Neural crest cell (in vitro differentiated cells): ENCODE measurements at regions not wholly inside any gene's neighbourhood (a gene's known extent, or its start where the extent isn't known, plus 50 kb on each side); places are given as distances from the start of the nearest gene placed in this dataset.

Experiments
- DNase-seq: peaks from one replicate; pipeline ENCODE4 v3.0.0; 2021; ENCODE audit warnings: low read depth, mixed read lengths, low spot score
- H3K27ac Mint-ChIP-seq: one replicate; pipeline ENCODE4 v1.8.0; 2021; ENCODE audit warnings: mild to moderate bottlenecking, mixed read lengths; ENCODE audit not compliant: unreplicated experiment
- H3K27me3 Mint-ChIP-seq: 2 replicates; pipeline ENCODE4 v1.8.0; 2021; ENCODE audit warnings: low read depth, mild to moderate bottlenecking, mixed read lengths
- H3K36me3 Mint-ChIP-seq: 2 replicates; pipeline ENCODE4 v1.8.0; 2021; ENCODE audit warnings: low read depth, mild to moderate bottlenecking, mixed read lengths
- H3K4me1 Mint-ChIP-seq: 2 replicates; pipeline ENCODE4 v1.8.0; 2021; ENCODE audit warnings: mixed read lengths
- H3K4me3 Mint-ChIP-seq: one replicate; pipeline ENCODE4 v1.8.0; 2021; ENCODE audit warnings: mild to moderate bottlenecking, mixed read lengths
- H3K9me3 Mint-ChIP-seq: 2 replicates; pipeline ENCODE4 v1.8.0; 2021; ENCODE audit warnings: mixed read lengths
- CTCF ChIP-seq: fragments of 200-600 bp; sonication (generic); conservative IDR thresholded peaks from 2 replicates; pipeline ENCODE4 v1.5.0; 2021; ENCODE audit warnings: antibody characterized with exemption, mild to moderate bottlenecking

GRCh38 chr18:27355308-27355707, 170.2 kb upstream of the CHST9 start:
- TF ChIP-seq CTCF: no peak
- no peaks in the 10 kb centered on the region for H3K36me3 Mint-ChIP-seq
- H3K27ac Mint-ChIP-seq: no peak overlapping the region
- no peaks in the 10 kb centered on the region for H3K9me3 Mint-ChIP-seq
- H3K4me1 Mint-ChIP-seq: no peaks in the 10 kb centered on the region
- no peaks in the 10 kb centered on the region for H3K27me3 Mint-ChIP-seq
- H3K4me3 Mint-ChIP-seq: no peak overlapping the region
- no peak for DNase-seq

- no peaks in the 10 kb centered on the region for H3K4me1 Mint-ChIP-seq
- H3K4me3 Mint-ChIP-seq: no peak overlapping the region
- no peak for TF ChIP-seq CTCF
- H3K27me3 Mint-ChIP-seq: no peaks in the 10 kb centered on the region
- DNase-seq: no peak
- no peaks in the 10 kb centered on the region for H3K9me3 Mint-ChIP-seq
- no peaks in the 10 kb centered on the region for H3K36me3 Mint-ChIP-seq
- H3K27ac Mint-ChIP-seq: no peak overlapping the region
These were observed 168.2 kb upstream of the CHST9 start for GRCh38 chr18:27353273-27353672.

DNA sequence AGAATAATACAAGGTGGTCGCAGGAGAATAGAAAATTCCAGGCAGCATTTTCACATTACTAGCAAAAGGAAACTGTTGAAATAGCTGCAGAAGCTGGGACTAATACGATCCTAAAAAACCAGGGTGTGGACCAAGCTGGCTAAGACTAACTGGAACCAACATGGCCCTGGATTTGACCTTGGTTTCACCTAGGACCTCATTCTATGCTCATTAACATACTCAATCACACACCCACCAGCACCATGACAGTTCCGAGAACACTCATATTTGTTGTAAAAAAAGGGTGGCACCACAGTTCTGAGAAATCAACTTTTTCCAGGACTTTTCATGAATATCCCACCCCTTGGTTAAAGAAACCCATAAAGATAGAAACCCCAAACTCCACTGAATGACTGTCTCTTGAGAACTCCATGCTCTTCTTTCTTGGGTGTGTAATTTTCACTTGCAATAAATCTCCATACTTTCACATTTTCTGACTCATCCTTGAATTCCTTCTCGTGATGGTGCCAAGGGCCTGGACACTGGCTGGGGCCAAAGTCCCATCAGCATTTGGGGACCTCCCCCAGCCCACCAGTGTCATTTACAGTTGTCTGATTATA, 164.3 kb upstream of the CHST9 start:
- Mint-ChIP-seq H3K27me3 (no peaks in the 10 kb centered on the region), H3K36me3 (no peaks in the 10 kb centered on the region), H3K4me1 (no peaks in the 10 kb centered on the region), H3K9me3 (no peaks in the 10 kb centered on the region), H3K4me3 (no peak overlapping the region), H3K27ac (no peak overlapping the region)
- TF ChIP-seq CTCF: no peak
- DNase-seq: no peak

DNA sequence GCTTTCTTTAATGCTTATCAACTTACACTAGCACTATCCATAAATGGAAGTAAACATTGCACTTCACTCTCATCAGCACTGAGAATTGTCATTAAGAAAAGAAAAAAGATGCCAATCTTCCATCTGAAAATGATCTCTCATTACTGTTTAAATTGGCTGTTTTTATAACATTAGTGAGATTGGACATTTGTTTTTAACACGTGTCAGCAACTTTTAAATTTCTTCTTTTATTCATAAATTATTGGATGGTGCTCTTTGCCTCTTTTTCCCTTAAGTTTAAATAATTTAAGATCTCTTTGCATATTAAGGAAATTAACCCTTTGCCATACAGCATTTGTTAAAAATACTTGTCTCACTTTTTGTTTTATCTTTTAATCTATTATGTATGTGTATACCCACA, 146.5 kb upstream of the CHST9 start:
- Mint-ChIP-seq H3K27me3 (no peaks in the 10 kb centered on the region), H3K36me3 (no peaks in the 10 kb centered on the region), H3K4me3 (no peak overlapping the region), H3K27ac (no peak overlapping the region), H3K9me3 (no peaks in the 10 kb centered on the region), H3K4me1 (no peaks in the 10 kb centered on the region)
- no peak for DNase-seq
- no peak for TF ChIP-seq CTCF

- Mint-ChIP-seq H3K27ac (no peak overlapping the region), H3K4me3 (no peak overlapping the region), H3K4me1 (no peaks in the 10 kb centered on the region), H3K36me3 (peaks cover 3% of the 10 kb centered on the region), H3K27me3 (no peaks in the 10 kb centered on the region), H3K9me3 (peaks cover 3% of the 10 kb centered on the region)
- no peak for TF ChIP-seq CTCF
- DNase-seq: no peak
These were observed 129.9 kb upstream of the CHST9 start for GRCh38 chr18:27314996-27315395.
